ENCODE measurements at regions not wholly inside any gene's neighbourhood (a gene's known extent, or its start where the extent isn't known, plus 50 kb on each side); places are given as distances from the start of the nearest gene placed in this dataset.
A peak's percentile ranks its signal among the peaks of the same experiment; 100 is the strongest.

GRCh38 chr2:118670838-118671237 lies 176.6 kb downstream of the EN1 start:
- Histone ChIP-seq H2BK15ac (ENCODE audit: low read depth, poor library complexity, severe bottlenecking) (no peak overlapping the region), H3K4me3 (ENCODE audit: insufficient read depth in 1 of 2, low read depth in 1 of 2, low read length in 2 of 2) (peak overlapping the region in 1 of 2 experiments; percentile 40), H3K4me1 (ENCODE audit: control insufficient read depth, insufficient read depth, low read depth, low read length) (peaks cover 2% of the 10 kb centered on the region), H4K8ac (ENCODE audit: low read length) (no peak overlapping the region), H4K91ac (ENCODE audit: low read length) (no peak overlapping the region), H3K9me3 (ENCODE audit: control insufficient read depth, low read length) (no peaks in the 10 kb centered on the region), H3K9ac (ENCODE audit: low read length) (peak overlapping the region; percentile 86), H3K4me2 (ENCODE audit: low read length, poor library complexity, severe bottlenecking) (no peak overlapping the region), H3K4ac (ENCODE audit: low read depth in 1 of 2, low read length in 2 of 2) (no peak overlapping the region), H3K36me3 (ENCODE audit: control insufficient read depth in 1 of 2, insufficient read depth in 2 of 2, low read depth in 1 of 2, low read length in 2 of 2) (no peaks in the 10 kb centered on the region), H2BK120ac (ENCODE audit: low read depth, low read length) (no peak overlapping the region), H3K27me3 (ENCODE audit: control insufficient read depth in 1 of 2, insufficient read depth in 1 of 2, low read length in 2 of 2) (no peaks in the 10 kb centered on the region), H2AFZ (ENCODE audit: low read depth, low read length) (no peak overlapping the region), H3K23ac (ENCODE audit: low read length in 2 of 2) (no peak overlapping the region), H2BK12ac (ENCODE audit: low read length in 2 of 2) (no peak overlapping the region), H2BK5ac (ENCODE audit: low read depth, low read length, poor library complexity, severe bottlenecking) (no peak overlapping the region), H3K18ac (ENCODE audit: low read depth in 1 of 2, low read length in 2 of 2) (no peak overlapping the region), H3K14ac (ENCODE audit: low read length in 2 of 2) (no peak overlapping the region), H2AK5ac (ENCODE audit: low read length, severe bottlenecking) (no peak overlapping the region), H3K79me1 (replicated peaks; ENCODE audit: low read length, poor library complexity, severe bottlenecking) (no peaks in the 10 kb centered on the region), H3K27ac (ENCODE audit: low read length, poor library complexity, severe bottlenecking) (no peak overlapping the region)
- 72% methylated on average over 6 of the region's 6 CpGs for WGBS
- no peak for DNase-seq

- H3K4ac ChIP-seq (ENCODE audit: low read depth in 1 of 2, low read length in 2 of 2): no peak overlapping the region
- H3K27me3 ChIP-seq (ENCODE audit: control insufficient read depth in 1 of 2, insufficient read depth in 1 of 2, low read length in 2 of 2): no peaks in the 10 kb centered on the region
- no peak overlapping the region for H3K23ac ChIP-seq (ENCODE audit: low read length in 2 of 2)
- H2BK120ac ChIP-seq (ENCODE audit: low read depth, low read length): no peak overlapping the region
- no peaks in the 10 kb centered on the region for H3K79me1 ChIP-seq (replicated peaks; ENCODE audit: low read length, poor library complexity, severe bottlenecking)
- peak overlapping the region; percentile 86 for H3K9ac ChIP-seq (ENCODE audit: low read length)
- H3K18ac ChIP-seq (ENCODE audit: low read depth in 1 of 2, low read length in 2 of 2): no peak overlapping the region
- H2BK5ac ChIP-seq (ENCODE audit: low read depth, low read length, poor library complexity, severe bottlenecking): no peak overlapping the region
- H3K36me3 ChIP-seq (ENCODE audit: control insufficient read depth in 1 of 2, insufficient read depth in 2 of 2, low read depth in 1 of 2, low read length in 2 of 2): no peaks in the 10 kb centered on the region
- no peak overlapping the region for H2AFZ ChIP-seq (ENCODE audit: low read depth, low read length)
- H2AK5ac ChIP-seq (ENCODE audit: low read length, severe bottlenecking): no peak overlapping the region
- peak overlapping the region in 1 of 2 experiments; percentile 21 for H3K4me3 ChIP-seq (ENCODE audit: insufficient read depth in 1 of 2, low read depth in 1 of 2, low read length in 2 of 2)
- H3K27ac ChIP-seq (ENCODE audit: low read length, poor library complexity, severe bottlenecking): no peak overlapping the region
- H3K14ac ChIP-seq (ENCODE audit: low read length in 2 of 2): no peak overlapping the region
- peaks cover 2% of the 10 kb centered on the region for H3K4me1 ChIP-seq (ENCODE audit: control insufficient read depth, insufficient read depth, low read depth, low read length)
- H3K9me3 ChIP-seq (ENCODE audit: control insufficient read depth, low read length): no peaks in the 10 kb centered on the region
- H2BK12ac ChIP-seq (ENCODE audit: low read length in 2 of 2): no peak overlapping the region
- 89% methylated on average over 2 of the region's 2 CpGs for WGBS
- H3K4me2 ChIP-seq (ENCODE audit: low read length, poor library complexity, severe bottlenecking): no peak overlapping the region
- no peak overlapping the region for H2BK15ac ChIP-seq (ENCODE audit: low read depth, poor library complexity, severe bottlenecking)
- no peak overlapping the region for H4K91ac ChIP-seq (ENCODE audit: low read length)
- DNase-seq: no peak
- H4K8ac ChIP-seq (ENCODE audit: low read length): no peak overlapping the region
These were observed 177.2 kb downstream of the EN1 start for GRCh38 chr2:118670276-118670675.

- H3K4me1 ChIP-seq (ENCODE audit: control insufficient read depth, insufficient read depth, low read depth, low read length): peaks cover 2% of the 10 kb centered on the region
- no peaks in the 10 kb centered on the region for H3K79me1 ChIP-seq (replicated peaks; ENCODE audit: low read length, poor library complexity, severe bottlenecking)
- peak overlapping the region in 1 of 2 experiments; percentile 21 for H3K4me3 ChIP-seq (ENCODE audit: insufficient read depth in 1 of 2, low read depth in 1 of 2, low read length in 2 of 2)
- H3K4ac ChIP-seq (ENCODE audit: low read depth in 1 of 2, low read length in 2 of 2): no peak overlapping the region
- no peaks in the 10 kb centered on the region for H3K9me3 ChIP-seq (ENCODE audit: control insufficient read depth, low read length)
- DNase-seq: no peak
- no peak overlapping the region for H4K8ac ChIP-seq (ENCODE audit: low read length)
- no peak overlapping the region for H3K4me2 ChIP-seq (ENCODE audit: low read length, poor library complexity, severe bottlenecking)
- H3K18ac ChIP-seq (ENCODE audit: low read depth in 1 of 2, low read length in 2 of 2): no peak overlapping the region
- no peak overlapping the region for H4K91ac ChIP-seq (ENCODE audit: low read length)
- no peak overlapping the region for H2BK120ac ChIP-seq (ENCODE audit: low read depth, low read length)
- no peak overlapping the region for H2BK5ac ChIP-seq (ENCODE audit: low read depth, low read length, poor library complexity, severe bottlenecking)
- no peak overlapping the region for H3K14ac ChIP-seq (ENCODE audit: low read length in 2 of 2)
- H3K27ac ChIP-seq (ENCODE audit: low read length, poor library complexity, severe bottlenecking): no peak overlapping the region
- no peak overlapping the region for H3K23ac ChIP-seq (ENCODE audit: low read length in 2 of 2)
- H2BK12ac ChIP-seq (ENCODE audit: low read length in 2 of 2): no peak overlapping the region
- H3K9ac ChIP-seq (ENCODE audit: low read length): peak overlapping the region; percentile 86
- no peak overlapping the region for H2AK5ac ChIP-seq (ENCODE audit: low read length, severe bottlenecking)
- no peaks in the 10 kb centered on the region for H3K27me3 ChIP-seq (ENCODE audit: control insufficient read depth in 1 of 2, insufficient read depth in 1 of 2, low read length in 2 of 2)
- no peak overlapping the region for H2BK15ac ChIP-seq (ENCODE audit: low read depth, poor library complexity, severe bottlenecking)
- H3K36me3 ChIP-seq (ENCODE audit: control insufficient read depth in 1 of 2, insufficient read depth in 2 of 2, low read depth in 1 of 2, low read length in 2 of 2): no peaks in the 10 kb centered on the region
- no peak overlapping the region for H2AFZ ChIP-seq (ENCODE audit: low read depth, low read length)
These were observed 177.8 kb downstream of the EN1 start for GRCh38 chr2:118669654-118670053.

GRCh38 chr2:118668431-118669424 lies 178.7 kb downstream of the EN1 start:
- H3K4ac ChIP-seq (ENCODE audit: low read depth in 1 of 2, low read length in 2 of 2): no peak overlapping the region
- no peak overlapping the region for H3K27ac ChIP-seq (ENCODE audit: low read length, poor library complexity, severe bottlenecking)
- no peak overlapping the region for H2BK5ac ChIP-seq (ENCODE audit: low read depth, low read length, poor library complexity, severe bottlenecking)
- H3K79me1 ChIP-seq (replicated peaks; ENCODE audit: low read length, poor library complexity, severe bottlenecking): no peaks in the 10 kb centered on the region
- 39% methylated on average over 9 of the region's 9 CpGs for WGBS
- no peak overlapping the region for H2BK15ac ChIP-seq (ENCODE audit: low read depth, poor library complexity, severe bottlenecking)
- H2AK5ac ChIP-seq (ENCODE audit: low read length, severe bottlenecking): no peak overlapping the region
- H4K91ac ChIP-seq (ENCODE audit: low read length): no peak overlapping the region
- H2BK12ac ChIP-seq (ENCODE audit: low read length in 2 of 2): no peak overlapping the region
- no peak overlapping the region for H3K14ac ChIP-seq (ENCODE audit: low read length in 2 of 2)
- H3K36me3 ChIP-seq (ENCODE audit: control insufficient read depth in 1 of 2, insufficient read depth in 2 of 2, low read depth in 1 of 2, low read length in 2 of 2): no peaks in the 10 kb centered on the region
- H3K9me3 ChIP-seq (ENCODE audit: control insufficient read depth, low read length): no peaks in the 10 kb centered on the region
- no peak overlapping the region for H3K4me2 ChIP-seq (ENCODE audit: low read length, poor library complexity, severe bottlenecking)
- H2BK120ac ChIP-seq (ENCODE audit: low read depth, low read length): no peak overlapping the region
- no peaks in the 10 kb centered on the region for H3K27me3 ChIP-seq (ENCODE audit: control insufficient read depth in 1 of 2, insufficient read depth in 1 of 2, low read length in 2 of 2)
- H3K4me3 ChIP-seq (ENCODE audit: insufficient read depth in 1 of 2, low read depth in 1 of 2, low read length in 2 of 2): peak overlapping the region in 1 of 2 experiments; percentile 54
- no peak overlapping the region for H4K8ac ChIP-seq (ENCODE audit: low read length)
- no peak overlapping the region for H3K18ac ChIP-seq (ENCODE audit: low read depth in 1 of 2, low read length in 2 of 2)
- H3K23ac ChIP-seq (ENCODE audit: low read length in 2 of 2): no peak overlapping the region
- H3K9ac ChIP-seq (ENCODE audit: low read length): peak overlapping the region; percentile 86
- H3K4me1 ChIP-seq (ENCODE audit: control insufficient read depth, insufficient read depth, low read depth, low read length): peaks cover 2% of the 10 kb centered on the region
- DNase-seq: peak; percentile 19
- no peak overlapping the region for H2AFZ ChIP-seq (ENCODE audit: low read depth, low read length)
